GM21529 (cell line): ENCODE measurements at regions not wholly inside any gene's neighbourhood (a gene's known extent, or its start where the extent isn't known, plus 50 kb on each side); places are given as distances from the start of the nearest gene placed in this dataset.
A peak's percentile ranks its signal among the peaks of the same experiment; 100 is the strongest.

Experiments used
- ATAC-seq: cut with Tn5 transposase; IDR thresholded peaks from one replicate; pipeline ENCODE4 v1.9.1; 2021; ENCODE audit not compliant: unreplicated experiment

GRCh38 chr7:148950806-148951205, 66.7 kb upstream of the EZH2 start:
- no peak for ATAC-seq

- ATAC-seq: no peak
Measured at GRCh38 chr7:148944935-148945934, 61.1 kb upstream of the EZH2 start.

- ATAC-seq: peak; percentile 48
Measured at GRCh38 chr7:148941598-148942275, 57.6 kb upstream of the EZH2 start.

GRCh38 chr7:148940702-148941597, 56.9 kb upstream of the EZH2 start:
- peak; percentile 57 for ATAC-seq

GRCh38 chr7:148939128-148939755, 55.2 kb upstream of the EZH2 start:
- ATAC-seq: peak; percentile 32

GRCh38 chr7:148935451-148935850, 51.4 kb upstream of the EZH2 start:
- no peak for ATAC-seq
